ENCODE measurements at regions not wholly inside any gene's neighbourhood (a gene's known extent, or its start where the extent isn't known, plus 50 kb on each side); places are given as distances from the start of the nearest gene placed in this dataset.

- ATAC-seq (replicated peaks in 1 of 4) = no peak
These were observed 102.4 kb downstream of the EFNB2 start for GRCh38 chr13:106433066-106433465.

GRCh38 chr13:106432636-106433035 is 102.8 kb downstream of the EFNB2 start:
- no CpG with 5 or more reads among the region's 3 CpGs for WGBS (ENCODE audit: insufficient coverage)
- no peaks in the 10 kb centered on the region for H3K9me3 ChIP-seq
- POLR2A ChIA-PET = no interaction called here
- ATAC-seq (replicated peaks in 1 of 4) (no peak), DNase-seq (no peak)
- no peaks in the 10 kb centered on the region for H3K36me3 ChIP-seq (ENCODE audit: control insufficient read depth in 2 of 2, extremely low read depth in 1 of 2, insufficient read depth in 1 of 2, low read length in 1 of 2)
- H3K4me1 Mint-ChIP-seq = no peaks in the 10 kb centered on the region
- CTCF ChIA-PET = no interaction called here
- no peaks in the 10 kb centered on the region for H3K9me3 Mint-ChIP-seq
- H3K4me3 ChIP-seq (ENCODE audit: control insufficient read depth in 1 of 2, extremely low read depth in 1 of 2, low read length in 1 of 2) = no peak overlapping the region
- H3K36me3 Mint-ChIP-seq = no peaks in the 10 kb centered on the region
- H3K4me1 ChIP-seq (ENCODE audit: control insufficient read depth in 1 of 2, extremely low read depth in 1 of 2, insufficient read depth in 2 of 2, low read length in 2 of 2) = no peaks in the 10 kb centered on the region
- H3K4me3 Mint-ChIP-seq = no peak overlapping the region
- H3K27me3 ChIP-seq (replicated peaks in 1 of 2; ENCODE audit: control insufficient read depth in 2 of 2, extremely low read depth in 1 of 2, insufficient read depth in 2 of 2, low read length in 1 of 2) = no peaks in the 10 kb centered on the region
- H3K27me3 Mint-ChIP-seq = peaks cover 2 to 3% of the 10 kb centered on the region in 2 donors
- H3K27ac Mint-ChIP-seq = no peak overlapping the region
- no peak overlapping the region for H3K27ac ChIP-seq (ENCODE audit: low read length)

More at GRCh38 chr13:106433066-106433465, 102.4 kb downstream of the EFNB2 start:
- no peaks in the 10 kb centered on the region for H3K4me1 Mint-ChIP-seq
- no peaks in the 10 kb centered on the region for H3K36me3 Mint-ChIP-seq
- no peak overlapping the region for H3K4me3 Mint-ChIP-seq
- POLR2A ChIA-PET = no interaction called here
- H3K9me3 Mint-ChIP-seq = no peaks in the 10 kb centered on the region
- Histone ChIP-seq H3K9me3 (no peaks in the 10 kb centered on the region), H3K27ac (ENCODE audit: low read length) (no peak overlapping the region), H3K36me3 (ENCODE audit: control insufficient read depth in 2 of 2, extremely low read depth in 1 of 2, insufficient read depth in 1 of 2, low read length in 1 of 2) (no peaks in the 10 kb centered on the region), H3K27me3 (replicated peaks in 1 of 2; ENCODE audit: control insufficient read depth in 2 of 2, extremely low read depth in 1 of 2, insufficient read depth in 2 of 2, low read length in 1 of 2) (no peaks in the 10 kb centered on the region), H3K4me1 (ENCODE audit: control insufficient read depth in 1 of 2, extremely low read depth in 1 of 2, insufficient read depth in 2 of 2, low read length in 2 of 2) (no peaks in the 10 kb centered on the region), H3K4me3 (ENCODE audit: control insufficient read depth in 1 of 2, extremely low read depth in 1 of 2, low read length in 1 of 2) (no peak overlapping the region)
- CTCF ChIA-PET = no interaction called here
- no peak overlapping the region for H3K27ac Mint-ChIP-seq
- peaks cover 2 to 7% of the 10 kb centered on the region in 2 donors for H3K27me3 Mint-ChIP-seq
- 90% methylated on average over 2 of the region's 2 CpGs for WGBS (ENCODE audit: insufficient coverage)
- no peak for DNase-seq

- no peak overlapping the region for H3K4me3 Mint-ChIP-seq
- no peaks in the 10 kb centered on the region for H3K36me3 ChIP-seq (ENCODE audit: control insufficient read depth in 2 of 2, extremely low read depth in 1 of 2, insufficient read depth in 1 of 2, low read length in 1 of 2)
- H3K36me3 Mint-ChIP-seq = no peaks in the 10 kb centered on the region
- no peak overlapping the region for H3K27ac ChIP-seq (ENCODE audit: low read length)
- no peak for DNase-seq
- H3K27ac Mint-ChIP-seq = no peak overlapping the region
- peaks cover 0 to 3% of the 10 kb centered on the region in 2 experiments for H3K27me3 ChIP-seq (replicated peaks in 1 of 2; ENCODE audit: control insufficient read depth in 2 of 2, extremely low read depth in 1 of 2, insufficient read depth in 2 of 2, low read length in 1 of 2)
- no peaks in the 10 kb centered on the region for H3K9me3 ChIP-seq
- WGBS (ENCODE audit: insufficient coverage) = no CpG with 5 or more reads among the region's 4 CpGs
- H3K9me3 Mint-ChIP-seq = no peaks in the 10 kb centered on the region
- no peaks in the 10 kb centered on the region for H3K4me1 ChIP-seq (ENCODE audit: control insufficient read depth in 1 of 2, extremely low read depth in 1 of 2, insufficient read depth in 2 of 2, low read length in 2 of 2)
- ChIA-PET CTCF (no interaction called here), POLR2A (no interaction called here)
- H3K4me3 ChIP-seq (ENCODE audit: control insufficient read depth in 1 of 2, extremely low read depth in 1 of 2, low read length in 1 of 2) = no peak overlapping the region
- ATAC-seq (replicated peaks in 1 of 4) = no peak
- peaks cover 13 to 19% of the 10 kb centered on the region in 2 donors for H3K27me3 Mint-ChIP-seq
- H3K4me1 Mint-ChIP-seq = no peaks in the 10 kb centered on the region
These were observed 108.6 kb downstream of the EFNB2 start for GRCh38 chr13:106426909-106427308.

GRCh38 chr13:106425661-106426060 is 109.8 kb downstream of the EFNB2 start:
- ATAC-seq (replicated peaks in 1 of 4) = no peak
- Histone ChIP-seq H3K4me1 (ENCODE audit: control insufficient read depth in 1 of 2, extremely low read depth in 1 of 2, insufficient read depth in 2 of 2, low read length in 2 of 2) (no peaks in the 10 kb centered on the region), H3K27me3 (replicated peaks in 1 of 2; ENCODE audit: control insufficient read depth in 2 of 2, extremely low read depth in 1 of 2, insufficient read depth in 2 of 2, low read length in 1 of 2) (peaks cover 0 to 3% of the 10 kb centered on the region in 2 experiments), H3K4me3 (ENCODE audit: control insufficient read depth in 1 of 2, extremely low read depth in 1 of 2, low read length in 1 of 2) (no peak overlapping the region), H3K27ac (ENCODE audit: low read length) (no peak overlapping the region), H3K9me3 (no peaks in the 10 kb centered on the region), H3K36me3 (ENCODE audit: control insufficient read depth in 2 of 2, extremely low read depth in 1 of 2, insufficient read depth in 1 of 2, low read length in 1 of 2) (no peaks in the 10 kb centered on the region)
- no peak for DNase-seq
- H3K27me3 Mint-ChIP-seq = peaks cover 13 to 22% of the 10 kb centered on the region in 2 donors
- ChIA-PET POLR2A (no interaction called here), CTCF (no interaction called here)
- no peaks in the 10 kb centered on the region for H3K9me3 Mint-ChIP-seq
- no peak overlapping the region for H3K27ac Mint-ChIP-seq
- H3K36me3 Mint-ChIP-seq = no peaks in the 10 kb centered on the region
- H3K4me3 Mint-ChIP-seq = no peak overlapping the region
- 88% methylated on average over 13 of the region's 17 CpGs for WGBS (ENCODE audit: insufficient coverage)
- no peaks in the 10 kb centered on the region for H3K4me1 Mint-ChIP-seq

GRCh38 chr13:106424805-106425204 is 110.7 kb downstream of the EFNB2 start:
- Histone ChIP-seq H3K4me1 (ENCODE audit: control insufficient read depth in 1 of 2, extremely low read depth in 1 of 2, insufficient read depth in 2 of 2, low read length in 2 of 2) (no peaks in the 10 kb centered on the region), H3K9me3 (no peaks in the 10 kb centered on the region), H3K4me3 (ENCODE audit: control insufficient read depth in 1 of 2, extremely low read depth in 1 of 2, low read length in 1 of 2) (no peak overlapping the region), H3K27me3 (replicated peaks in 1 of 2; ENCODE audit: control insufficient read depth in 2 of 2, extremely low read depth in 1 of 2, insufficient read depth in 2 of 2, low read length in 1 of 2) (peaks cover 0 to 3% of the 10 kb centered on the region in 2 experiments), H3K36me3 (ENCODE audit: control insufficient read depth in 2 of 2, extremely low read depth in 1 of 2, insufficient read depth in 1 of 2, low read length in 1 of 2) (no peaks in the 10 kb centered on the region), H3K27ac (ENCODE audit: low read length) (no peak overlapping the region)
- H3K36me3 Mint-ChIP-seq = no peaks in the 10 kb centered on the region
- ChIA-PET CTCF (interaction anchor here in 1 of 2 donors (0.6 kb wide), 1 partner anchor 32 kb away, joined by 3 read pairs; no protein-coding TSS in a partner anchor), POLR2A (no interaction called here)
- no peak overlapping the region for H3K27ac Mint-ChIP-seq
- peaks cover 13 to 24% of the 10 kb centered on the region in 2 donors for H3K27me3 Mint-ChIP-seq
- no peak overlapping the region for H3K4me3 Mint-ChIP-seq
- H3K9me3 Mint-ChIP-seq = no peaks in the 10 kb centered on the region
- no peak for DNase-seq
- no peaks in the 10 kb centered on the region for H3K4me1 Mint-ChIP-seq
- no peak for ATAC-seq (replicated peaks in 1 of 4)
- WGBS (ENCODE audit: insufficient coverage) = no CpG with 5 or more reads among the region's 1 CpG

- H3K27me3 ChIP-seq (replicated peaks in 1 of 2; ENCODE audit: control insufficient read depth in 2 of 2, extremely low read depth in 1 of 2, insufficient read depth in 2 of 2, low read length in 1 of 2) = peaks cover 0 to 3% of the 10 kb centered on the region in 2 experiments
- CTCF ChIA-PET = no interaction called here
- no peaks in the 10 kb centered on the region for H3K9me3 ChIP-seq
- no peak for ATAC-seq (replicated peaks in 1 of 4)
- no peak for DNase-seq
- POLR2A ChIA-PET = interaction anchor here in 1 of 2 donors (0.5 kb wide), 1 partner anchor 1896 kb away, joined by 3 read pairs; no protein-coding TSS in a partner anchor
- WGBS (ENCODE audit: insufficient coverage) = 100% methylated on average over 2 of the region's 7 CpGs
- H3K9me3 Mint-ChIP-seq = no peaks in the 10 kb centered on the region
- no peaks in the 10 kb centered on the region for H3K36me3 ChIP-seq (ENCODE audit: control insufficient read depth in 2 of 2, extremely low read depth in 1 of 2, insufficient read depth in 1 of 2, low read length in 1 of 2)
- H3K4me3 Mint-ChIP-seq = no peak overlapping the region
- H3K27ac Mint-ChIP-seq = no peak overlapping the region
- peaks cover 13 to 24% of the 10 kb centered on the region in 2 donors for H3K27me3 Mint-ChIP-seq
- H3K4me1 Mint-ChIP-seq = no peaks in the 10 kb centered on the region
- H3K4me3 ChIP-seq (ENCODE audit: control insufficient read depth in 1 of 2, extremely low read depth in 1 of 2, low read length in 1 of 2) = no peak overlapping the region
- no peaks in the 10 kb centered on the region for H3K36me3 Mint-ChIP-seq
- no peak overlapping the region for H3K27ac ChIP-seq (ENCODE audit: low read length)
- no peaks in the 10 kb centered on the region for H3K4me1 ChIP-seq (ENCODE audit: control insufficient read depth in 1 of 2, extremely low read depth in 1 of 2, insufficient read depth in 2 of 2, low read length in 2 of 2)
These were observed 111.9 kb downstream of the EFNB2 start for GRCh38 chr13:106423530-106423929.

- 73% methylated on average over 2 of the region's 4 CpGs for WGBS (ENCODE audit: insufficient coverage)
- H3K4me1 ChIP-seq (ENCODE audit: control insufficient read depth in 1 of 2, extremely low read depth in 1 of 2, insufficient read depth in 2 of 2, low read length in 2 of 2) = no peaks in the 10 kb centered on the region
- no peak overlapping the region for H3K27ac ChIP-seq (ENCODE audit: low read length)
- ATAC-seq (replicated peaks in 1 of 4) (no peak), DNase-seq (no peak)
- ChIA-PET POLR2A (no interaction called here), CTCF (no interaction called here)
- Mint-ChIP-seq H3K9me3 (no peaks in the 10 kb centered on the region), H3K4me3 (no peak overlapping the region), H3K4me1 (peaks cover 3 to 9% (median 7%) of the 10 kb centered on the region in 3 donors), H3K36me3 (no peaks in the 10 kb centered on the region), H3K27ac (no peak overlapping the region), H3K27me3 (peaks cover 15 to 26% of the 10 kb centered on the region in 2 donors)
- H3K36me3 ChIP-seq (ENCODE audit: control insufficient read depth in 2 of 2, extremely low read depth in 1 of 2, insufficient read depth in 1 of 2, low read length in 1 of 2) = no peaks in the 10 kb centered on the region
- H3K4me3 ChIP-seq (ENCODE audit: control insufficient read depth in 1 of 2, extremely low read depth in 1 of 2, low read length in 1 of 2) = no peak overlapping the region
- peaks cover 0 to 6% of the 10 kb centered on the region in 2 experiments for H3K27me3 ChIP-seq (replicated peaks in 1 of 2; ENCODE audit: control insufficient read depth in 2 of 2, extremely low read depth in 1 of 2, insufficient read depth in 2 of 2, low read length in 1 of 2)
- no peaks in the 10 kb centered on the region for H3K9me3 ChIP-seq
These were observed 116.9 kb downstream of the EFNB2 start for GRCh38 chr13:106418556-106418955.
